SU-DHL-6 (cell line): ENCODE measurements at regions not wholly inside any gene's neighbourhood (a gene's known extent, or its start where the extent isn't known, plus 50 kb on each side); places are given as distances from the start of the nearest gene placed in this dataset.

Source experiments
- H2AFZ ChIP-seq: fragments of 200-600 bp; sonication (generic); 2 replicates; pipeline ENCODE4 v1.6.1; 2014; ENCODE audit warnings: low read depth, mild to moderate bottlenecking, moderate library complexity, mixed read lengths, antibody characterized with exemption, low read length; ENCODE audit not compliant: severe bottlenecking
- H3F3A ChIP-seq: fragments of 200-600 bp; shearing (Covaris generic); 2 replicates; pipeline ENCODE4 v1.6.0; 2016; ENCODE audit warnings: antibody characterized with exemption, mild to moderate bottlenecking; ENCODE audit not compliant: insufficient read depth
- H3K27ac ChIP-seq: fragments of 200-600 bp; sonication (generic); 2 replicates; pipeline ENCODE4 v1.5.1; 2016; ENCODE audit warnings: low read depth, mild to moderate bottlenecking, low read length, moderate library complexity, mixed read lengths
- H3K27me3 ChIP-seq: fragments of 200-600 bp; sonication (generic), shearing (Covaris generic); 2 replicates; pipeline ENCODE4 v1.6.0; 2014; ENCODE audit warnings: mild to moderate bottlenecking, low read length
- H3K36me3 ChIP-seq: fragments of 200-600 bp; sonication (generic); 2 replicates; pipeline ENCODE4 v1.6.1; 2014; ENCODE audit warnings: mild to moderate bottlenecking, low read length, mixed read lengths
- H3K4me2 ChIP-seq: fragments of 300-600, 200-600 bp; shearing (Covaris generic), sonication (generic); 2 replicates; pipeline ENCODE4 v1.6.0; 2014; ENCODE audit warnings: low read length, low read depth, mild to moderate bottlenecking; ENCODE audit not compliant: poor library complexity, severe bottlenecking
- H3K4me3 ChIP-seq: fragments of 200-600 bp; sonication (generic); 2 replicates; pipeline ENCODE4 v1.5.1; 2014; ENCODE audit warnings: antibody characterized with exemption, low read length, mild to moderate bottlenecking, mixed read lengths; ENCODE audit not compliant: insufficient read depth, poor library complexity, severe bottlenecking
- H3K79me2 ChIP-seq: fragments of 200-600 bp; sonication (generic); 2 replicates; pipeline ENCODE4 v1.6.1; 2014; ENCODE audit warnings: mild to moderate bottlenecking, low read length, moderate library complexity; ENCODE audit not compliant: insufficient read depth
- H3K9ac ChIP-seq: fragments of 200-600 bp; sonication (generic); 2 replicates; pipeline ENCODE4 v1.7.0; 2014; ENCODE audit warnings: mild to moderate bottlenecking, low read length
- H3K9me2 ChIP-seq: fragments of 200-600 bp; sonication (generic); replicated peaks from 2 replicates; pipeline ENCODE4 v1.6.1; 2014; ENCODE audit warnings: low read length; ENCODE audit not compliant: insufficient read depth
- H3K9me3 ChIP-seq: fragments of 200-600 bp; sonication (generic); 2 replicates; pipeline ENCODE4 v1.6.1; 2014; ENCODE audit warnings: low read length, mixed read lengths; ENCODE audit not compliant: insufficient read depth
- H4K20me1 ChIP-seq: fragments of 200-600 bp; sonication (generic); 2 replicates; pipeline ENCODE4 v1.6.1; 2014; ENCODE audit warnings: low read depth, mild to moderate bottlenecking, antibody characterized with exemption, low read length, moderate library complexity, mixed read lengths
- EZH2phosphoT487 ChIP-seq: fragments of 200-600 bp; sonication (generic), shearing (Covaris generic); conservative IDR thresholded peaks from 2 replicates; pipeline ENCODE4 v1.6.1; 2018; ENCODE audit warnings: mild to moderate bottlenecking, antibody characterized with exemption, low read length, moderate library complexity, mixed read lengths
- TF ChIP-seq, protein P1 (sequence below): fragments of 200-600 bp; sonication (generic); IDR thresholded peaks from one replicate; pipeline ENCODE4 v1.5.1; 2017; ENCODE audit warnings: antibody characterized with exemption, mild to moderate bottlenecking, low read length, moderate library complexity; ENCODE audit not compliant: insufficient read depth, poor library complexity, severe bottlenecking

DNA sequence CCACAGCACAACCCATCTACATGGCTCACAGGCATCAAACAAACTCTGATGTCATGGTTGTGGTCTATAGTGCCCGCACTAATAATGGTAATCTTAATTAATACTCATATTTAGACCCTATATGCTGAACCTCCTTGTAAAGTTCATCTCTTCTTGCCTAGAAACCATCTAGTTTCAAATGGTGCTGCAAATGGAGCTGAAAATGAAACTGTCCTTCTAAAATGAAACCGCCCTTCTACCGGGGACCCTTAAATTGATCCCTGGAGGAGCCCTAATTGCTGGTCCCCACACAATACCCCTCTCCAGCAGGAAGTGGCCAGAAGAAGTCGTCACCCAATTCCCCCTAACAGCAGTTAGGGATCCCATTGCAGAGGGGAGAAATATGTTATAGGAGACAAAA, 612.6 kb downstream of the MRPL39 start:
- TF ChIP-seq, protein P1, sequence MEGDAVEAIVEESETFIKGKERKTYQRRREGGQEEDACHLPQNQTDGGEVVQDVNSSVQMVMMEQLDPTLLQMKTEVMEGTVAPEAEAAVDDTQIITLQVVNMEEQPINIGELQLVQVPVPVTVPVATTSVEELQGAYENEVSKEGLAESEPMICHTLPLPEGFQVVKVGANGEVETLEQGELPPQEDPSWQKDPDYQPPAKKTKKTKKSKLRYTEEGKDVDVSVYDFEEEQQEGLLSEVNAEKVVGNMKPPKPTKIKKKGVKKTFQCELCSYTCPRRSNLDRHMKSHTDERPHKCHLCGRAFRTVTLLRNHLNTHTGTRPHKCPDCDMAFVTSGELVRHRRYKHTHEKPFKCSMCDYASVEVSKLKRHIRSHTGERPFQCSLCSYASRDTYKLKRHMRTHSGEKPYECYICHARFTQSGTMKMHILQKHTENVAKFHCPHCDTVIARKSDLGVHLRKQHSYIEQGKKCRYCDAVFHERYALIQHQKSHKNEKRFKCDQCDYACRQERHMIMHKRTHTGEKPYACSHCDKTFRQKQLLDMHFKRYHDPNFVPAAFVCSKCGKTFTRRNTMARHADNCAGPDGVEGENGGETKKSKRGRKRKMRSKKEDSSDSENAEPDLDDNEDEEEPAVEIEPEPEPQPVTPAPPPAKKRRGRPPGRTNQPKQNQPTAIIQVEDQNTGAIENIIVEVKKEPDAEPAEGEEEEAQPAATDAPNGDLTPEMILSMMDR = no peak
- no peak for TF ChIP-seq EZH2phosphoT487
- H2AFZ ChIP-seq = no peak overlapping the region
- no peaks in the 10 kb centered on the region for H3K79me2 ChIP-seq
- H3K9ac ChIP-seq = no peak overlapping the region
- no peaks in the 10 kb centered on the region for H3K9me2 ChIP-seq
- H3K4me3 ChIP-seq = no peak overlapping the region
- H3K9me3 ChIP-seq = no peaks in the 10 kb centered on the region
- H3K27ac ChIP-seq = no peak overlapping the region
- no peaks in the 10 kb centered on the region for H3K27me3 ChIP-seq
- H3K36me3 ChIP-seq = no peaks in the 10 kb centered on the region
- no peak overlapping the region for H3K4me2 ChIP-seq
- H4K20me1 ChIP-seq = no peaks in the 10 kb centered on the region
- H3F3A ChIP-seq = no peaks in the 10 kb centered on the region

DNA sequence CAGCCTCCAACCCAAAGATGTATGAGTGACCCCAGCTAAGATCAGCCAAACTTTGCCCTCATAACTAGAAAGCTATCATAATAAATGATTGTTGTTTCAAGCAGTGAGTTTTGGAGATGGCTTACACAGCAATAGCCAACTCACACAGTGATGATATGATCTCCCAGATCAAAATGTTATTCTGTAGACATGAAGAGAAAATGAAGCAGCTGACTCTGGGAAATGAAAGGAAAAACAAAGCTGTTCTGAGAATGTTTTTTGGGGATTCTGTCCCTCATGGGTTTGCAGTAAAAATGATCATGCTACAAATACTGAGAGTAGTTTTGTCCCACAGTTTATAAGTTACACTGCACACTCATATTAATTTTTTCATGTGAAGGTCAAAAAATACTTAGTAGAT, 617.8 kb downstream of the MRPL39 start:
- no peaks in the 10 kb centered on the region for H3K9me2 ChIP-seq
- H3K36me3 ChIP-seq = no peaks in the 10 kb centered on the region
- H3K9me3 ChIP-seq = no peaks in the 10 kb centered on the region
- H3F3A ChIP-seq = no peaks in the 10 kb centered on the region
- TF ChIP-seq, protein P1 = no peak
- TF ChIP-seq EZH2phosphoT487 = no peak
- H3K79me2 ChIP-seq = no peaks in the 10 kb centered on the region
- no peak overlapping the region for H3K9ac ChIP-seq
- no peak overlapping the region for H2AFZ ChIP-seq
- no peak overlapping the region for H3K4me2 ChIP-seq
- H3K4me3 ChIP-seq = no peak overlapping the region
- no peak overlapping the region for H3K27ac ChIP-seq
- H3K27me3 ChIP-seq = no peaks in the 10 kb centered on the region
- no peaks in the 10 kb centered on the region for H4K20me1 ChIP-seq

DNA sequence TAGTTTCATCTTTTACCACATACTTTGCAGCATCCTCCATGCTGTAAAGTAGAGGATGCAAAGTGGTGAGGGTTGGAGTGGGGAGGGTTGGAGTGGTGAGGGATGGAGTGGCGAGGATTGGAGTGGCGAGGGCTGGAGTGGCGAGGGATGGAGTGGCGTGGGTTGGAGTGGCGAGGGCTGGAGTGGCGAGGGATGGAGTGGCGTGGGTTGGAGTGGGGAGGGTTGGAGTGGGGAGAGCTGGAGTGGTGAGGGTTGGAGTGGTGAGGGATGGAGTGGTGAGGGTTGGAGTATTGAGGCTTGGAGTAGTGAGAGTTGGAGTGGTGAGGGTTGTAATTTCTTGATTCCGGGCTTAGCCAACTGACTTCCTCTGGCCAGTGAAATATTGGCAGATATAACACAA, 618.3 kb downstream of the MRPL39 start:
- Histone ChIP-seq H3K4me3 (no peak overlapping the region), H3K27me3 (no peaks in the 10 kb centered on the region), H3K4me2 (no peak overlapping the region), H3K79me2 (no peaks in the 10 kb centered on the region), H3K9me2 (no peaks in the 10 kb centered on the region), H3K36me3 (no peaks in the 10 kb centered on the region), H3F3A (no peaks in the 10 kb centered on the region), H3K9ac (no peak overlapping the region), H2AFZ (no peak overlapping the region), H3K27ac (no peak overlapping the region), H4K20me1 (no peaks in the 10 kb centered on the region), H3K9me3 (no peaks in the 10 kb centered on the region)
- TF ChIP-seq, protein P1 = no peak
- no peak for TF ChIP-seq EZH2phosphoT487

DNA sequence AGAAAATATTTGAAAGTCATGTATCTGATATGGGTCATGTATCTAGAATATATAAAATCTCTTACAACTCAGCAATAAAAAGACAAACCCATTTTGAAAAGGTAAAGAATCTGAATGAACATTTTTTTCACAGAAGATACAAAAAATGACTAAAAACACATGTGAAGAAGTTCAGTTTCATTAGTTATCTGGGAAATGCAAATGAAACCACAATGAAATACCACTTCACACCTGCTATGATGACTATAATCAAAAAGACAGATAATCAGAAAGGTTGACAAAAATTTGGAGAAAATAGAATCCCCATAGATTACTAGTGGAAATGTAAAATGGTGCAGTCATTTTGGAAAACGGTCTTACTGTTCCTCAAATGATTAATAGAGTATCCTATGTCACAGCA, 631.0 kb downstream of the MRPL39 start:
- H3K4me2 ChIP-seq = no peak overlapping the region
- 0 out of 2 replicates have a peak, but pooled peaks cover 4% of the 10 kb centered on the region for H3K9me3 ChIP-seq
- H3K27ac ChIP-seq = no peak overlapping the region

More for the DNA sequence above, 631.0 kb downstream of the MRPL39 start:
- Histone ChIP-seq H3K9ac (no peak overlapping the region), H4K20me1 (no peaks in the 10 kb centered on the region), H3K27me3 (no peaks in the 10 kb centered on the region), H3F3A (no peaks in the 10 kb centered on the region), H3K9me2 (no peaks in the 10 kb centered on the region), H2AFZ (no peak overlapping the region), H3K4me3 (no peak overlapping the region), H3K79me2 (no peaks in the 10 kb centered on the region), H3K36me3 (no peaks in the 10 kb centered on the region)
- TF ChIP-seq, protein P1 = no peak
- TF ChIP-seq EZH2phosphoT487 = no peak
